Cardiac muscle cell (in vitro differentiated cells and primary cell): ENCODE measurements at regions not wholly inside any gene's neighbourhood (a gene's known extent, or its start where the extent isn't known, plus 50 kb on each side); places are given as distances from the start of the nearest gene placed in this dataset.

Source experiments
- DNase-seq, 2 donors: peaks; one replicate each; pipeline versions ENCODE4 v3.0.0 to v3.0.0-alpha.2; 2010 to 2017; ENCODE audit warnings: low read depth in 1 of 2, low spot score in 1 of 2
- H3K27ac ChIP-seq: fragments of 200-600 bp; sonication (generic); 2 replicates; pipeline ENCODE4 v1.5.1; 2016
- H3K27me3 ChIP-seq: fragments of 200-600 bp; sonication (generic); 2 replicates; pipeline ENCODE4 v1.6.0; 2016; ENCODE audit warnings: control low read depth
- H3K36me3 ChIP-seq: fragments of 200-600 bp; sonication (generic); 2 replicates; pipeline ENCODE4 v1.5.1; 2016; ENCODE audit warnings: control low read depth
- H3K4me1 ChIP-seq: fragments of 200-600 bp; sonication (generic); 2 replicates; pipeline ENCODE4 v1.8.1; 2017; ENCODE audit warnings: low read depth, mild to moderate bottlenecking, mixed run types
- H3K4me3 ChIP-seq: fragments of 200-600 bp; sonication (generic); 2 replicates; pipeline ENCODE4 v1.5.1; 2016; ENCODE audit warnings: mild to moderate bottlenecking
- H3K9me3 ChIP-seq: fragments of 200-600 bp; sonication (generic); 2 replicates; pipeline ENCODE4 v1.5.1; 2017; ENCODE audit warnings: low read depth, mild to moderate bottlenecking, control low read depth
- TF ChIP-seq, protein P1 (sequence below): IDR thresholded peaks from 2 replicates; pipeline ENCODE4 v1.5.1; 2012; ENCODE audit warnings: low read depth, mild to moderate bottlenecking, low read length

DNA sequence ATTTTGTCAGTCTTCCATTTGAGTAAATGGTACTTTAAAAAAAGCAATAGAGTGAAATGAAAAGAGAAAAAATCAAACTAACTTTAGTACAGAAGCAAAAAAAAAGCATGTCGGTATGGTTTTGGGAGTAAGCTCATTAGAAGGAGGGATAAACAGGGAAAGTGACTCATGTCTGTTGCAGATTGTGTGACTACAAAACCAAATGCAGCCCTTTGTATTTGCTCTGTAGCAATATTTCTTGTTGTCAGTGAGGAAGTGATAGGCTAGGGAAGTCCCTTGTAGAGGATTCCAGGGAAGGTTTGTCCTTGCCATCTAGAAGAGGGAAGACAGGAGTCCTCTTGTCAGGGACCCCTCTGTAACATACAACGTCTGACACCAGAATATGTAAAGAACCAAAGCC, 150.5 kb upstream of the POU1F1 start:
- no peak overlapping the region for H3K27ac ChIP-seq
- H3K4me1 ChIP-seq = no peaks in the 10 kb centered on the region
- no peaks in the 10 kb centered on the region for H3K27me3 ChIP-seq
- no peak overlapping the region for H3K4me3 ChIP-seq
- H3K36me3 ChIP-seq = no peaks in the 10 kb centered on the region
- no peaks in the 10 kb centered on the region for H3K9me3 ChIP-seq
- DNase-seq = no peak
- TF ChIP-seq, protein P1, sequence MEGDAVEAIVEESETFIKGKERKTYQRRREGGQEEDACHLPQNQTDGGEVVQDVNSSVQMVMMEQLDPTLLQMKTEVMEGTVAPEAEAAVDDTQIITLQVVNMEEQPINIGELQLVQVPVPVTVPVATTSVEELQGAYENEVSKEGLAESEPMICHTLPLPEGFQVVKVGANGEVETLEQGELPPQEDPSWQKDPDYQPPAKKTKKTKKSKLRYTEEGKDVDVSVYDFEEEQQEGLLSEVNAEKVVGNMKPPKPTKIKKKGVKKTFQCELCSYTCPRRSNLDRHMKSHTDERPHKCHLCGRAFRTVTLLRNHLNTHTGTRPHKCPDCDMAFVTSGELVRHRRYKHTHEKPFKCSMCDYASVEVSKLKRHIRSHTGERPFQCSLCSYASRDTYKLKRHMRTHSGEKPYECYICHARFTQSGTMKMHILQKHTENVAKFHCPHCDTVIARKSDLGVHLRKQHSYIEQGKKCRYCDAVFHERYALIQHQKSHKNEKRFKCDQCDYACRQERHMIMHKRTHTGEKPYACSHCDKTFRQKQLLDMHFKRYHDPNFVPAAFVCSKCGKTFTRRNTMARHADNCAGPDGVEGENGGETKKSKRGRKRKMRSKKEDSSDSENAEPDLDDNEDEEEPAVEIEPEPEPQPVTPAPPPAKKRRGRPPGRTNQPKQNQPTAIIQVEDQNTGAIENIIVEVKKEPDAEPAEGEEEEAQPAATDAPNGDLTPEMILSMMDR = no peak

DNA sequence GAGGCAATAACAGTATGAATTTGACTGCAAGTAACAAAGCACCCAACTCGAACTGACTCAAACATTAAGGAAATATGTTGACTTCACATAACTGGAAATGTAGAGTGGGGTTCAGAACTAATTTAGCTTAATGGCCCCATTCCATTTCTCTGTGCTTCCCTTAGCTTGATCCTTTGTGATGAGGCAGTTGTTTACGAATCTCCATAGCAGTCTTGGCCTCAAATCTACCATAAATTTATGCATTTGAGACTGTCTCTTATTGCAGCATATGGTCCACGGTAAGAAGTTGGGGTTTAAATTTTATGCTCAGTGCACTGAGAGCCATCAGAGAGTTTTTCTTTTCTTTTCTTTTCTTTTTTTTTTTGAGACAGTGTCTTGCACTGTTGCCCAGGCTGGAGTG, 148.7 kb upstream of the POU1F1 start:
- Histone ChIP-seq H3K4me3 (no peak overlapping the region), H3K36me3 (no peaks in the 10 kb centered on the region), H3K4me1 (no peaks in the 10 kb centered on the region), H3K9me3 (no peaks in the 10 kb centered on the region), H3K27me3 (no peaks in the 10 kb centered on the region), H3K27ac (no peak overlapping the region)
- TF ChIP-seq, protein P1 = no peak
- no peak for DNase-seq

GRCh38 chr3:87423336-87423735, 147.0 kb upstream of the POU1F1 start:
- no peaks in the 10 kb centered on the region for H3K9me3 ChIP-seq
- DNase-seq = no peak
- no peaks in the 10 kb centered on the region for H3K36me3 ChIP-seq
- H3K4me1 ChIP-seq = no peaks in the 10 kb centered on the region
- no peaks in the 10 kb centered on the region for H3K27me3 ChIP-seq
- TF ChIP-seq, protein P1 = no peak
- no peak overlapping the region for H3K27ac ChIP-seq
- no peak overlapping the region for H3K4me3 ChIP-seq

- no peak for DNase-seq
- Histone ChIP-seq H3K9me3 (no peaks in the 10 kb centered on the region), H3K4me1 (no peaks in the 10 kb centered on the region), H3K27me3 (no peaks in the 10 kb centered on the region), H3K27ac (no peak overlapping the region), H3K4me3 (no peak overlapping the region), H3K36me3 (no peaks in the 10 kb centered on the region)
- TF ChIP-seq, protein P1 = no peak
Measured at GRCh38 chr3:87422333-87422732, 145.9 kb upstream of the POU1F1 start.

- no peak for DNase-seq
- H3K4me1 ChIP-seq = no peaks in the 10 kb centered on the region
- no peak overlapping the region for H3K4me3 ChIP-seq
- H3K9me3 ChIP-seq = no peaks in the 10 kb centered on the region
- no peak overlapping the region for H3K27ac ChIP-seq
- no peaks in the 10 kb centered on the region for H3K27me3 ChIP-seq
- H3K36me3 ChIP-seq = no peaks in the 10 kb centered on the region
- TF ChIP-seq, protein P1 = no peak
Measured at GRCh38 chr3:87420171-87420570, 143.8 kb upstream of the POU1F1 start.

GRCh38 chr3:87414271-87414670, 137.9 kb upstream of the POU1F1 start:
- TF ChIP-seq, protein P1 = no peak
- no peak for DNase-seq
- Histone ChIP-seq H3K27ac (no peak overlapping the region), H3K27me3 (no peaks in the 10 kb centered on the region), H3K4me1 (no peaks in the 10 kb centered on the region), H3K9me3 (no peaks in the 10 kb centered on the region), H3K36me3 (no peaks in the 10 kb centered on the region), H3K4me3 (no peak overlapping the region)
